ENCODE measurements at regions not wholly inside any gene's neighbourhood (a gene's known extent, or its start where the extent isn't known, plus 50 kb on each side); places are given as distances from the start of the nearest gene placed in this dataset.
"Not testable (repeated sequence)": the region's sequence is repeated elsewhere in the genome, so short reads cannot be mapped to it uniquely, and the experiment has no call there.

DNA sequence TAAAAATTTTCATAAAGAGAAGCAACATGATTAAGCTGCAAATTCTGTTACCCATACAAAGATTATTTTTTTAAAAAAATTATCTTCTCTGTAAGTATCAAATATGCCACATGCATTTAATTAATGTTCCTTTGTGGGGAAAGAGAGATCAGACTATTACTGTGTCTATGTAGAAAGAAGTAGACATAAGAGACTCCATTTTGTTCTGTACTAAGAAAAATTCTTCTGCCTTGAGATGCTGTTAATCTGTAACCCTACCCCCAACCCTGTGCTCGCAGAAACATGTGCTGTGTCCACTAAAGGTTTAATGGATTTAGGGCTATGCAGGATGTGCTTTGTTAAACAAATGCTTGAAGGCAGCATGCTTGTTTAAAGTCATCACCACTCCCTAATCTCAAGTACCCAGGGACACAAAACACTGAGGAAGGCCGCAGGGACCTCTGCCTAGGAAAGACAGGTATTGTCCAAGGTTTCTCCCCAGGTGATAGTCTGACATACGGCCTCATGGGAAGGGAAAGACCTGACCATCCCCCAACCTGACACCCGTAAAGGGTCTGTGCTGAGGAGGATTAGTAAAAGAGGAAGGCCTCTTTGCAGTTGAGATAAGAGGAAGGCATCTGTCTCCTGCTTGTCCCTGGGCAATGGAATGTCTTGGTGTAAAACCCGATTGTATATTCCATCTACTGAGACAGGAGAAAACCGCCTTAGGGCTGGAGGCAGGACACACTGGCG, 1260.9 kb upstream of the RAG2 start:
- TF ChIP-seq, protein P1, sequence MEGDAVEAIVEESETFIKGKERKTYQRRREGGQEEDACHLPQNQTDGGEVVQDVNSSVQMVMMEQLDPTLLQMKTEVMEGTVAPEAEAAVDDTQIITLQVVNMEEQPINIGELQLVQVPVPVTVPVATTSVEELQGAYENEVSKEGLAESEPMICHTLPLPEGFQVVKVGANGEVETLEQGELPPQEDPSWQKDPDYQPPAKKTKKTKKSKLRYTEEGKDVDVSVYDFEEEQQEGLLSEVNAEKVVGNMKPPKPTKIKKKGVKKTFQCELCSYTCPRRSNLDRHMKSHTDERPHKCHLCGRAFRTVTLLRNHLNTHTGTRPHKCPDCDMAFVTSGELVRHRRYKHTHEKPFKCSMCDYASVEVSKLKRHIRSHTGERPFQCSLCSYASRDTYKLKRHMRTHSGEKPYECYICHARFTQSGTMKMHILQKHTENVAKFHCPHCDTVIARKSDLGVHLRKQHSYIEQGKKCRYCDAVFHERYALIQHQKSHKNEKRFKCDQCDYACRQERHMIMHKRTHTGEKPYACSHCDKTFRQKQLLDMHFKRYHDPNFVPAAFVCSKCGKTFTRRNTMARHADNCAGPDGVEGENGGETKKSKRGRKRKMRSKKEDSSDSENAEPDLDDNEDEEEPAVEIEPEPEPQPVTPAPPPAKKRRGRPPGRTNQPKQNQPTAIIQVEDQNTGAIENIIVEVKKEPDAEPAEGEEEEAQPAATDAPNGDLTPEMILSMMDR (IDR thresholded peaks at IDR 0.05): not testable (repeated sequence)
- not testable (repeated sequence) for TF ChIP-seq POLR2A (IDR thresholded peaks at IDR 0.05)
